Endothelial cell of umbilical vein (primary cell): ENCODE measurements at regions not wholly inside any gene's neighbourhood (a gene's known extent, or its start where the extent isn't known, plus 50 kb on each side); places are given as distances from the start of the nearest gene placed in this dataset.

ENCODE experiments used
- BruUV-seq: library from RNA; stranded (reverse); fragments of 400-500 nt; replicated peaks from 2 replicates; lab custom pipeline; 2021; lab: Mats Ljungman, UMichigan
- CTCF ChIA-PET: fragments of 300-600, 350-600 bp; sonication (Branson Sonifier 250); formaldehyde crosslinking; loops from one replicate; lab custom pipeline; 2021; ENCODE audit warnings: antibody characterized with exemption, inconsistent platforms; lab: Charles Lee
- POLR2A ChIA-PET: fragments of 300-600, 350-600 bp; sonication (Branson Sonifier 250); formaldehyde crosslinking; loops from one replicate; lab custom pipeline; 2021; ENCODE audit warnings: antibody characterized with exemption, inconsistent platforms; lab: Charles Lee
- DNase-seq: peaks from one replicate; pipeline ENCODE4 v3.0.0-alpha.2; 2011; ENCODE audit warnings: low read depth, low spot score
- FAIRE-seq: peaks from 2 replicates; lab custom pipeline; 2011; peaks lifted over from hg19 to GRCh38; lab: Jason Lieb, UNC
- H2AFZ ChIP-seq: 2 replicates; pipeline ENCODE4 v1.6.0; 2012; ENCODE audit warnings: low read depth, low read length, control low read depth, inconsistent platforms
- H3K27ac ChIP-seq: 2 replicates; pipeline ENCODE4 v1.5.1; 2011; ENCODE audit warnings: low read depth, mild to moderate bottlenecking, control low read depth, low read length, moderate library complexity; ENCODE audit not compliant: insufficient read depth
- H3K27me3 ChIP-seq, 2 experiments: 2 replicates each; pipeline versions ENCODE4 v1.6.0 to v1.6.1; 2011; ENCODE audit warnings: low read length in 2 of 2, mixed read lengths in 1 of 2; ENCODE audit not compliant: control insufficient read depth in 2 of 2, insufficient read depth in 2 of 2
- H3K36me3 ChIP-seq, 2 experiments: 2 replicates in 1 of 2; 3 replicates in 1 of 2; pipeline ENCODE4 v1.5.1; 2011; ENCODE audit warnings: low read length in 2 of 2, mild to moderate bottlenecking in 1 of 2, moderate library complexity in 1 of 2; ENCODE audit not compliant: control insufficient read depth in 2 of 2, insufficient read depth in 2 of 2; ENCODE audit errors: extremely low read depth in 1 of 2
- H3K4me1 ChIP-seq: 3 replicates; pipeline ENCODE4 v1.5.1; 2011; ENCODE audit warnings: mild to moderate bottlenecking, low read length; ENCODE audit not compliant: control insufficient read depth, insufficient read depth; ENCODE audit errors: extremely low read depth
- H3K4me2 ChIP-seq: 2 replicates; pipeline ENCODE4 v1.6.1; 2011; ENCODE audit warnings: low read length, control low read depth, mixed read lengths; ENCODE audit not compliant: insufficient read depth
- H3K4me3 ChIP-seq, 3 experiments: fragments of 200-600 bp in 1 of 3; sonication (generic), shearing (Covaris generic) in 1 of 3; replicated peaks in 1 of 3; 2 replicates each; pipeline ENCODE4 v1.5.1; 2011 to 2016; ENCODE audit warnings: control low read depth in 3 of 3, low read length in 3 of 3, mild to moderate bottlenecking in 2 of 3, inconsistent platforms in 1 of 3, low read depth in 1 of 3, moderate library complexity in 1 of 3; ENCODE audit not compliant: insufficient read depth in 1 of 3
- H3K79me2 ChIP-seq: 2 replicates; pipeline ENCODE4 v1.6.0; 2012; ENCODE audit warnings: low read length, inconsistent platforms; ENCODE audit not compliant: control insufficient read depth, insufficient read depth
- H3K9ac ChIP-seq: replicated peaks from 2 replicates; pipeline ENCODE3; 2011; ENCODE audit warnings: low read length, control low read depth; ENCODE audit not compliant: insufficient read depth; ENCODE audit errors: extremely low read depth
- H3K9me1 ChIP-seq: replicated peaks from 3 replicates; pipeline ENCODE4 v1.6.0; 2011; ENCODE audit warnings: mild to moderate bottlenecking, low read length; ENCODE audit not compliant: control insufficient read depth, insufficient read depth; ENCODE audit errors: extremely low read depth
- H3K9me3 ChIP-seq: replicated peaks from 2 replicates; pipeline ENCODE4 v1.5.1; 2012; ENCODE audit warnings: low read length, inconsistent platforms; ENCODE audit not compliant: control insufficient read depth, insufficient read depth
- H4K20me1 ChIP-seq: replicated peaks from 2 replicates; pipeline ENCODE3; 2011; ENCODE audit warnings: mild to moderate bottlenecking, low read length; ENCODE audit not compliant: control insufficient read depth, insufficient read depth; ENCODE audit errors: extremely low read depth
- CTCF ChIP-seq, 2 donors: IDR thresholded peaks; 1 replicate in 1 of 2; 2 replicates in 1 of 2; pipeline ENCODE4 v1.5.1; 2011; ENCODE audit warnings: low read length in 2 of 2, mild to moderate bottlenecking in 2 of 2, moderate library complexity in 2 of 2, control low read depth in 1 of 2, inconsistent platforms in 1 of 2, low read depth in 1 of 2; ENCODE audit not compliant: insufficient read depth in 1 of 2; ENCODE audit errors: extremely low read depth in 1 of 2
- EZH2 ChIP-seq: IDR thresholded peaks from 2 replicates; pipeline ENCODE4 v1.6.1; 2012; ENCODE audit warnings: borderline replicate concordance, low read depth, mild to moderate bottlenecking, moderate library complexity, low read length, inconsistent platforms; ENCODE audit not compliant: severe bottlenecking
- FOS ChIP-seq: IDR thresholded peaks from 2 replicates; pipeline ENCODE4 v1.6.1; 2011; ENCODE audit warnings: mild to moderate bottlenecking, low read length, moderate library complexity, borderline replicate concordance; ENCODE audit not compliant: insufficient read depth
- GATA2 ChIP-seq: IDR thresholded peaks from 2 replicates; pipeline ENCODE4 v1.7.0; 2011; ENCODE audit warnings: low read depth, mild to moderate bottlenecking, moderate library complexity, mixed read lengths, low read length; ENCODE audit not compliant: insufficient read length, insufficient read depth
- JUN ChIP-seq: IDR thresholded peaks from 2 replicates; pipeline ENCODE4 v1.6.1; 2011; ENCODE audit warnings: borderline replicate concordance, low read depth; ENCODE audit not compliant: insufficient read length, insufficient read depth
- MAX ChIP-seq: IDR thresholded peaks from 2 replicates; pipeline ENCODE4 v1.6.1; 2011; ENCODE audit not compliant: insufficient read depth, insufficient read length
- MYC ChIP-seq: IDR thresholded peaks from one replicate; pipeline ENCODE4 v1.6.1; 2011; ENCODE audit warnings: mild to moderate bottlenecking, low read depth, low read length
- POLR2A ChIP-seq: IDR thresholded peaks from 2 replicates; pipeline ENCODE4 v1.6.1; 2012; ENCODE audit warnings: low read depth, mild to moderate bottlenecking, control low read depth, low read length
- POLR2AphosphoS5 ChIP-seq: IDR thresholded peaks from 2 replicates; pipeline ENCODE4 v1.6.1; 2012; ENCODE audit warnings: low read depth, mild to moderate bottlenecking, control low read depth, low read length, moderate library complexity; ENCODE audit not compliant: insufficient read depth
- dilution Hi-C: fragments of 300-500 bp; cut with MboI; formaldehyde crosslinking; loops from one replicate; pipeline ENCODE4 v1.15.0; 2019; ENCODE audit warnings: low sequenced_read_pairs; ENCODE audit not compliant: extremely low pct_ligation_motif_present
- intact Hi-C: fragments of 100-400 bp; cut with micrococcal nuclease; formaldehyde crosslinking; loops from one replicate; pipeline ENCODE4 v1.10.0; 2022

GRCh38 chr18:10289951-10290637 is 164.3 kb upstream of the APCDD1 start:
- FAIRE-seq, result peak; percentile 87
- H3K36me3 ChIP-seq, result no peaks in the 10 kb centered on the region
- H3K4me2 ChIP-seq, result peak overlapping the region; percentile 35
- H3K79me2 ChIP-seq, result no peaks in the 10 kb centered on the region
- no peaks in the 10 kb centered on the region for H3K9me1 ChIP-seq
- BruUV-seq, result TSS peak; percentile 12
- dilution Hi-C loops (no loop called here), intact Hi-C loops (loop anchor here (1.0 kb wide), 1 partner anchor 20 kb away; no protein-coding TSS in a partner anchor)
- peak overlapping the region; percentile 26 for H3K9ac ChIP-seq
- ChIA-PET CTCF (interaction anchor here (1.0 to 2.6 kb wide), 4 partner anchors 19 to 319 kb away, joined by 3 to 8 read pairs (median 3); no protein-coding TSS in a partner anchor), POLR2A (interaction anchor here (0.8 to 1.1 kb wide), 2 partner anchors 17 to 21 kb away, joined by 3 read pairs; no protein-coding TSS in a partner anchor)
- H2AFZ ChIP-seq, result peak overlapping the region; percentile 86
- H4K20me1 ChIP-seq, result no peaks in the 10 kb centered on the region
- H3K9me3 ChIP-seq, result peaks cover 2% of the 10 kb centered on the region
- no peaks in the 10 kb centered on the region for H3K27me3 ChIP-seq
- peaks cover 27% of the 10 kb centered on the region for H3K4me1 ChIP-seq
- peak; percentile 84 for DNase-seq
- TF ChIP-seq CTCF (IDR thresholded peaks at IDR 0.05; ENCODE audit: extremely low read depth in 1 of 2, insufficient read depth in 1 of 2, low read depth in 1 of 2, low read length in 2 of 2), result no peak
- TF ChIP-seq MYC, result no peak
- TF ChIP-seq FOS, result peak; percentile 49
- TF ChIP-seq MAX, result no peak
- no peak for TF ChIP-seq JUN
- TF ChIP-seq GATA2, result no peak
- no peak for TF ChIP-seq EZH2
- TF ChIP-seq POLR2A, result no peak
- TF ChIP-seq POLR2AphosphoS5, result peak; percentile 25
- peak overlapping the region; percentile 82 for H3K27ac ChIP-seq
- no peak overlapping the region for H3K4me3 ChIP-seq
